Right cardiac atrium (tissue), 5 donors: ENCODE measurements at regions not wholly inside any gene's neighbourhood (a gene's known extent, or its start where the extent isn't known, plus 50 kb on each side); places are given as distances from the start of the nearest gene placed in this dataset.
"Not testable (repeated sequence)": the region's sequence is repeated elsewhere in the genome, so short reads cannot be mapped to it uniquely, and the experiment has no call there.

Experiments
- ATAC-seq, 2 donors: fragments of 200-7000 bp; cut with Tn5 transposase; one replicate each; pipeline versions ENCODE4 v1.8.0 to v1.9.1; 2020; ENCODE audit warnings: moderate library complexity in 2 of 2, mild to moderate bottlenecking in 1 of 2
- DNase-seq, 3 donors: peaks; one replicate each; pipeline ENCODE4 v3.0.0-alpha.2; 2020
- H3K27ac ChIP-seq: one replicate; pipeline ENCODE4 v1.5.1; 2013; ENCODE audit warnings: mild to moderate bottlenecking, low read length, control low read depth, moderate library complexity
- H3K27me3 ChIP-seq: one replicate; pipeline ENCODE4 v1.6.1; 2013; ENCODE audit not compliant: control insufficient read depth, insufficient read depth
- H3K4me1 ChIP-seq: one replicate; pipeline ENCODE4 v1.6.1; 2013; ENCODE audit warnings: low read length; ENCODE audit not compliant: control insufficient read depth, insufficient read depth
- H3K4me3 ChIP-seq: one replicate; pipeline ENCODE4 v1.5.1; 2013; ENCODE audit warnings: low read length, control low read depth
- H3K9me3 ChIP-seq: one replicate; pipeline ENCODE4 v1.6.1; 2013; ENCODE audit warnings: low read length; ENCODE audit not compliant: control insufficient read depth
- WGBS: extraction: QIAGEN DNeasy Blood & Tissue Kit; methylation state at CpG from one replicate; pipeline ENCODE4 v1.1.7; 2013; 5-methylcytosine and 5-hydroxymethylcytosine counted together
- intact Hi-C, 4 donors: fragments of 100-400 bp; cut with DNase I; formaldehyde crosslinking; loops; one replicate each; pipeline versions ENCODE4 v1.11.0 to v1.14.0; 2022 to 2023
- donor health status: healthy with polysubstance abuse.
- donor health status: DM: no; HTN: yes; CAD: no.
- donor health status: DM: no; HTN: no; CAD: no.
- donor health status: DM: no; HTN: yes; CAD: no; lungs with severe emphysema.
- donor health status: DM: yes; HTN: yes; CAD: no.

DNA sequence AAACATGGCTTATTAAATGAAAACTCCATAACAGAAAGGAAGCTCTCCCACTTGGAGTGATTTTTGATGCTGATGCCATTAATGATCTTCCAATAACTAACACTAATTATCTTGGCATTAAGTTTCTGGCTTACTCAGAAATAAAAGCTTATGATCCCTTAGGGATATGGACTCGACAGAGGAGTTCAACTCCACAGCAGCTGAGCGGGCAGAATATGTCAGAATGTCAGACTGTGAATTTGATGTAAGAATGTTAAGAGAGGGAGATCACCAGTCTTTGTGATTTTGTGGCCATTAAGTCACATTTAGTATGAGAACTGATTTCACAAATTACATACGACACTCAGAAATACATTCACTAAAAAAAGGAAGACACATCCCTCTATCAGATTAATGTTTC lies 2244.0 kb downstream of the ARAP2 start:
- WGBS, result 74% methylated on average over 3 of the region's 3 CpGs
- no peak overlapping the region for H3K27ac ChIP-seq
- no peak overlapping the region for H3K4me3 ChIP-seq
- intact Hi-C loops, result no loop called here
- ATAC-seq (no peak), DNase-seq (no peak)
- H3K27me3 ChIP-seq, result no peaks in the 10 kb centered on the region
- no peaks in the 10 kb centered on the region for H3K9me3 ChIP-seq
- no peaks in the 10 kb centered on the region for H3K4me1 ChIP-seq

DNA sequence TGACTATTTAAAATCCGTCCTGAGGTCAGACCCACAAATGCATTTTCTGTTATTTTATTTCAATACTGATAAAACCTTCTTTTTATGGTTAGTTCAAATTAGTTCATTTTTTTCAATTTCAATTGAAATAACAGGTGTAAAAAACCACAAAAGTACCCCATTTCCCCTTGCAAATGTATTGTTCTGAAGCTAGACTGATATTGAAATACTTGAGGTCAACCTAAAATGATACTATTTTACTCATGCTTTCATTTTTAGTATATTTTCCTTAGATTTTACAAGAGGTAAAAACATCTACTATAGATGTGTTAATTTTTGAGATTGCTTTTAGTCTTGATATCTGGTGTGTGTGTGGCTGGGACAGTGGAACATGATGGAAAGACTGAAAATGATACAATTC lies 2237.8 kb downstream of the ARAP2 start:
- H3K27me3 ChIP-seq, DNase-seq, intact Hi-C loops, H3K4me3 ChIP-seq, H3K27ac ChIP-seq, ATAC-seq, H3K4me1 ChIP-seq, H3K9me3 ChIP-seq: not testable (repeated sequence)
- 83% methylated on average over 1 of the region's 1 CpG for WGBS

GRCh38 chr4:34009951-34010350 lies 2234.4 kb downstream of the ARAP2 start:
- H3K4me3 ChIP-seq, result no peak overlapping the region
- no peaks in the 10 kb centered on the region for H3K27me3 ChIP-seq
- no peaks in the 10 kb centered on the region for H3K4me1 ChIP-seq
- WGBS, result 64% methylated on average over 1 of the region's 1 CpG
- intact Hi-C loops, result no loop called here
- ATAC-seq, result no peak
- DNase-seq, result no peak
- H3K9me3 ChIP-seq, result no peaks in the 10 kb centered on the region
- H3K27ac ChIP-seq, result no peak overlapping the region

GRCh38 chr4:34010751-34011519 lies 2233.4 kb downstream of the ARAP2 start:
- intact Hi-C loops, result no loop called here
- no peak overlapping the region for H3K27ac ChIP-seq
- H3K4me1 ChIP-seq, result no peaks in the 10 kb centered on the region
- DNase-seq, result no peak
- ATAC-seq, result no peak
- no peaks in the 10 kb centered on the region for H3K9me3 ChIP-seq
- H3K27me3 ChIP-seq, result no peaks in the 10 kb centered on the region
- no peak overlapping the region for H3K4me3 ChIP-seq
- WGBS, result 69% methylated on average over 6 of the region's 6 CpGs

DNA sequence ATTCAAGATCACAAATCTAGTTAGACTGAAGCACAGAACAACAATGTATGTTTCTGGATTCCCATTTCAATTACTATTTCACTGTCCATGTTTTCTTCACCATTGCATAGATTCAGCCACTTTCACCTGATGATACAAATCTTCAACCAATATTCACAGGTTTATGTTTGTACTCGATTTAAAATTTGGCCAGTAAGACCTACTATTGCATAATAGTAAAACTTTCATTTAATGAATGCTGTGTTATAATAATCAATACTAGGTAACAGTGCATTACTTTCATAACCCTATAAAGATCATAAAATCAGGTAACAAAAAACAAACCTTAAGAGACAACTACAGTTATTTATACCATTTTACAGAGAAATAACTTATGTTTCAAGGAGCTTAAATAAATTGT lies 2209.1 kb downstream of the ARAP2 start:
- H3K27me3 ChIP-seq, result no peaks in the 10 kb centered on the region
- intact Hi-C loops, result no loop called here
- DNase-seq (no peak), ATAC-seq (no peak)
- H3K9me3 ChIP-seq, result no peaks in the 10 kb centered on the region
- WGBS, result 76% methylated on average over 1 of the region's 1 CpG
- no peak overlapping the region for H3K4me3 ChIP-seq
- H3K4me1 ChIP-seq, result no peaks in the 10 kb centered on the region
- no peak overlapping the region for H3K27ac ChIP-seq

DNA sequence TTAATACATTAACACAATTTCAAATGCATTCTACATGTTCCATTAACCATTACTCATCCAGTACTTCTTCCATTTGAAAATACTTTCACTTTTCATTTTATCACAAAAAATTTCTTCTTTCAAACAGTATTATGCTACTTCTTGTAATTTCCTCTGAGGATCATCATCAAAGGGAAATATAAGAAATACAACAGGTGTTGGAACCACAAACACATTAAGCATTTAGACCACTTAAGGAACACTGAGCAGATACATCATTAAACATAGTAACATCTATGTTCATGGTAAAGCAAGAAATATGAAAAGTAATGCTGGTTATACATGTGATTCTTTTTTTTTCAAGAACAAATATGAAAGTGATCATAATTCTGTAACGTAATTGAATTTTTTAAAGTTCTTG lies 2207.0 kb downstream of the ARAP2 start:
- WGBS, result 85% methylated on average over 1 of the region's 1 CpG
- Histone ChIP-seq H3K27me3 (no peaks in the 10 kb centered on the region), H3K9me3 (no peaks in the 10 kb centered on the region), H3K27ac (no peak overlapping the region), H3K4me1 (no peaks in the 10 kb centered on the region), H3K4me3 (no peak overlapping the region)
- intact Hi-C loops, result no loop called here
- ATAC-seq (no peak), DNase-seq (no peak)

GRCh38 chr4:34039766-34040165 lies 2204.5 kb downstream of the ARAP2 start:
- Histone ChIP-seq H3K27me3 (no peaks in the 10 kb centered on the region), H3K9me3 (no peaks in the 10 kb centered on the region), H3K4me3 (no peak overlapping the region), H3K4me1 (no peaks in the 10 kb centered on the region), H3K27ac (no peak overlapping the region)
- intact Hi-C loops, result no loop called here
- ATAC-seq (no peak), DNase-seq (no peak)
- WGBS, result 92% methylated on average over 14 of the region's 14 CpGs

- Histone ChIP-seq H3K27ac (no peak overlapping the region), H3K9me3 (no peaks in the 10 kb centered on the region), H3K4me3 (no peak overlapping the region), H3K4me1 (no peaks in the 10 kb centered on the region), H3K27me3 (no peaks in the 10 kb centered on the region)
- no peak for DNase-seq
- intact Hi-C loops, result no loop called here
- no peak for ATAC-seq
- 90% methylated on average over 1 of the region's 1 CpG for WGBS
Observed at GRCh38 chr4:34043131-34043530, 2201.2 kb downstream of the ARAP2 start.

DNA sequence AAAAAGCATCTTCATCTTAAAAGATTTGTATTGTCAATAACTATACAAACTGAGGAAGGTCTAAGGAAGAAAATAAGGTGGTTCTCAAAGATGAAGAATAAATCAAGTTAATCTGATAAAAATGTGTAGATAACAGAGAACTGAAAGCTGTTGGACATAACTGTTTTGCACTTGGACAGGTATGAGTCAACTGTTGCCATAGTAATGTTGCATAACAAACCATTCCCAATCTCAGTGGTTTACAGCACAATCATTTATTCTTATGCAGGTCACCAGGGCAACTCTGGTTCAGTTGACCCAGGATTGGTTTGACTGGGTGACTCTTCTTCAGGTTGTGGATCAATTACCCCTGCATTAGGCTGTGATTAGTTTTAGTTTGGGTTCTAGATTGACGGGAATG lies 2197.7 kb downstream of the ARAP2 start:
- Histone ChIP-seq H3K4me3 (no peak overlapping the region), H3K4me1 (no peaks in the 10 kb centered on the region), H3K27me3 (no peaks in the 10 kb centered on the region), H3K27ac (no peak overlapping the region), H3K9me3 (no peaks in the 10 kb centered on the region)
- DNase-seq, result no peak
- ATAC-seq, result no peak
- intact Hi-C loops, result no loop called here
- 98% methylated on average over 1 of the region's 1 CpG for WGBS

DNA sequence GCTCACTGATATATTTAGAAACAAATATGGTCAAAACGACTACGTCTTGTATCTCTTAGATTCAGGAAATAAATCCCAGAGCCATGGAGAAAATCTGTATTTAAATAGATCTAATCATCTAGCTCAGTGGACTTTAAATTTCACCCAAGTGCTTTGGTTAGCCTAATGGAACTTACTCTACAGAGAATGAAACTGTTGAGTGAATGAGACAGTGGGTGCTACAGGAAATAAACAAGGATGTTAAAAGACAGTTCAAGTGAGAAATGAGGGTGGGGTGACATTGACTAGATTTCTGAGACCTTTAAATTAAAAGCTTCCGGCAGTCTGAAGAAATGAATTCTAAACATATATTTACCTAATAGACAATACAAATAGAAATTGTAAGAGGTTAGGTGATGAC lies 2197.0 kb downstream of the ARAP2 start:
- no peaks in the 10 kb centered on the region for H3K27me3 ChIP-seq
- ATAC-seq, result no peak
- H3K9me3 ChIP-seq, result no peaks in the 10 kb centered on the region
- intact Hi-C loops, result no loop called here
- no peak overlapping the region for H3K27ac ChIP-seq
- no peaks in the 10 kb centered on the region for H3K4me1 ChIP-seq
- DNase-seq, result no peak
- H3K4me3 ChIP-seq, result no peak overlapping the region
- 57% methylated on average over 3 of the region's 3 CpGs for WGBS

- H3K9me3 ChIP-seq, result no peaks in the 10 kb centered on the region
- no peak overlapping the region for H3K4me3 ChIP-seq
- intact Hi-C loops, result no loop called here
- 57% methylated on average over 2 of the region's 2 CpGs for WGBS
- no peak for ATAC-seq
- H3K4me1 ChIP-seq, result no peaks in the 10 kb centered on the region
- no peak for DNase-seq
- no peak overlapping the region for H3K27ac ChIP-seq
- no peaks in the 10 kb centered on the region for H3K27me3 ChIP-seq
Observed at GRCh38 chr4:34066126-34066525, 2178.2 kb downstream of the ARAP2 start.

GRCh38 chr4:34091451-34091850 lies 2152.9 kb downstream of the ARAP2 start:
- ATAC-seq (no peak), DNase-seq (no peak)
- WGBS, result 39% methylated on average over 1 of the region's 1 CpG
- Histone ChIP-seq H3K27me3 (no peaks in the 10 kb centered on the region), H3K9me3 (no peaks in the 10 kb centered on the region), H3K4me1 (no peaks in the 10 kb centered on the region), H3K4me3 (no peak overlapping the region), H3K27ac (no peak overlapping the region)
- intact Hi-C loops, result no loop called here
